Activated CD4-positive, alpha-beta T cell treated with anti-CD3 and anti-CD28 coated beads, Interleukin-2, Interleukin-4, amounts not matched to agents 100 ng/mL and 50 ng/mL, durations not matched to agents 16 hours and 8 hours (primary cell): ENCODE measurements at regions not wholly inside any gene's neighbourhood (a gene's known extent, or its start where the extent isn't known, plus 50 kb on each side); places are given as distances from the start of the nearest gene placed in this dataset.

Experiments used
- DNase-seq: peaks from one replicate; pipeline ENCODE4 v3.0.0-alpha.2; 2020; ENCODE audit warnings: low spot score

- DNase-seq, result no peak
Observed at GRCh38 chr16:54412037-54412436, 125.5 kb upstream of the IRX3 start.

- no peak for DNase-seq
Observed at GRCh38 chr16:54411544-54411943, 125.0 kb upstream of the IRX3 start.

GRCh38 chr16:54409982-54410381, 123.4 kb upstream of the IRX3 start:
- DNase-seq, result no peak

- DNase-seq, result no peak
Observed at GRCh38 chr16:54407596-54407995, 121.0 kb upstream of the IRX3 start.

GRCh38 chr16:54405478-54405877, 118.9 kb upstream of the IRX3 start:
- DNase-seq, result no peak

- DNase-seq, result no peak
Observed at GRCh38 chr16:54403580-54403979, 117.0 kb upstream of the IRX3 start.

- no peak for DNase-seq
Observed at GRCh38 chr16:54402873-54403272, 116.3 kb upstream of the IRX3 start.

GRCh38 chr16:54402270-54402669, 115.7 kb upstream of the IRX3 start:
- no peak for DNase-seq

GRCh38 chr16:54400261-54400660, 113.7 kb upstream of the IRX3 start:
- no peak for DNase-seq

GRCh38 chr16:54398986-54399385, 112.4 kb upstream of the IRX3 start:
- no peak for DNase-seq

GRCh38 chr16:54397838-54398237, 111.3 kb upstream of the IRX3 start:
- DNase-seq, result no peak

- no peak for DNase-seq
Observed at GRCh38 chr16:54397190-54397835, 110.7 kb upstream of the IRX3 start.

- no peak for DNase-seq
Observed at GRCh38 chr16:54389836-54390494, 103.4 kb upstream of the IRX3 start.

GRCh38 chr16:54385141-54385540, 98.6 kb upstream of the IRX3 start:
- no peak for DNase-seq

GRCh38 chr16:54381601-54382313, 95.2 kb upstream of the IRX3 start:
- DNase-seq, result no peak

- DNase-seq, result no peak
Observed at GRCh38 chr16:54375071-54375470, 88.5 kb upstream of the IRX3 start.

GRCh38 chr16:54373534-54374520, 87.2 kb upstream of the IRX3 start:
- DNase-seq, result no peak

GRCh38 chr16:54370278-54371040, 83.9 kb upstream of the IRX3 start:
- DNase-seq, result no peak

- DNase-seq, result no peak
Observed at GRCh38 chr16:54369861-54370260, 83.3 kb upstream of the IRX3 start.

GRCh38 chr16:54366943-54367342, 80.4 kb upstream of the IRX3 start:
- no peak for DNase-seq

GRCh38 chr16:54365990-54366634, 79.5 kb upstream of the IRX3 start:
- DNase-seq, result no peak
